ENCODE measurements at regions not wholly inside any gene's neighbourhood (a gene's known extent, or its start where the extent isn't known, plus 50 kb on each side); places are given as distances from the start of the nearest gene placed in this dataset.

GRCh38 chr14:86003998-86004397 is 474.1 kb downstream of the FLRT2 start (continued):
- TF ChIP-seq NR2F1 (CRISPR knock-in tag; IDR thresholded peaks at IDR 0.05) = peak in 1 of 2 experiments; percentile 21; a peak in 1 of 4 replicates
- no peak for TF ChIP-seq THYN1 (CRISPR knock-in tag; IDR thresholded peaks at IDR 0.05; ENCODE audit: borderline replicate concordance, low read depth)
- TF ChIP-seq HOMEZ (CRISPR knock-in tag; IDR thresholded peaks at IDR 0.05; ENCODE audit: low read depth) = peak; percentile 45; the same call in 1 of the 2 replicates
- no peak for TF ChIP-seq MYNN (CRISPR knock-in tag; IDR thresholded peaks at IDR 0.05; ENCODE audit: low read depth)
- TF ChIP-seq TMF1 (CRISPR knock-in tag; IDR thresholded peaks at IDR 0.05; ENCODE audit: low read depth) = no peak
- no peak for TF ChIP-seq NFIC (IDR thresholded peaks at IDR 0.05; ENCODE audit: low read length)
- TF ChIP-seq ZNF160 (CRISPR knock-in tag; IDR thresholded peaks at IDR 0.05) = no peak
- TF ChIP-seq ZNF234 (CRISPR knock-in tag; conservative IDR thresholded peaks at IDR 0.05) = no peak
- TF ChIP-seq HNF4A (CRISPR knock-in tag; IDR thresholded peaks at IDR 0.05) = peak; percentile 61
- TF ChIP-seq HMGA1 (CRISPR knock-in tag; conservative IDR thresholded peaks at IDR 0.05) = no peak
- no peak for TF ChIP-seq NFYB (CRISPR knock-in tag; IDR thresholded peaks at IDR 0.05)
- peak; percentile 91 for TF ChIP-seq CEBPB (IDR thresholded peaks at IDR 0.05; ENCODE audit: borderline replicate concordance, low read depth, low read length)
- TF ChIP-seq CREB3 (CRISPR knock-in tag; IDR thresholded peaks at IDR 0.05) = no peak
- TF ChIP-seq U2AF2 (IDR thresholded peaks at IDR 0.05; ENCODE audit: low read depth, low read length) = no peak
- no peak for TF ChIP-seq ATF4 (CRISPR knock-in tag; IDR thresholded peaks at IDR 0.05)
- TF ChIP-seq RBM22 (optimal IDR thresholded peaks at IDR 0.05; ENCODE audit: low read length) = no peak
- no peak for TF ChIP-seq SYNCRIP (IDR thresholded peaks at IDR 0.05; ENCODE audit: insufficient read depth, low read depth, low read length)
- peak; percentile 13; the same call in 1 of the 2 replicates for TF ChIP-seq FOXA3 (CRISPR knock-in tag; IDR thresholded peaks at IDR 0.05)
- TF ChIP-seq ZNF83 (CRISPR knock-in tag; IDR thresholded peaks at IDR 0.05; ENCODE audit: borderline replicate concordance) = no peak
- TF ChIP-seq ZFP82 (CRISPR knock-in tag; IDR thresholded peaks at IDR 0.05; ENCODE audit: borderline replicate concordance) = no peak
- TF ChIP-seq CAMTA2 (CRISPR knock-in tag; IDR thresholded peaks at IDR 0.05; ENCODE audit: borderline replicate concordance) = no peak
- no peak for TF ChIP-seq ZNF788 (CRISPR knock-in tag; IDR thresholded peaks at IDR 0.05; ENCODE audit: borderline replicate concordance)
- TF ChIP-seq ZNF512 (CRISPR knock-in tag; IDR thresholded peaks at IDR 0.05) = no peak
- TF ChIP-seq ARID3A (IDR thresholded peaks at IDR 0.05; ENCODE audit: low read depth, low read length) = peak; percentile 57; the same call in 1 of the 2 replicates
